22Rv1 (cell line): ENCODE measurements at regions not wholly inside any gene's neighbourhood (a gene's known extent, or its start where the extent isn't known, plus 50 kb on each side); places are given as distances from the start of the nearest gene placed in this dataset.

ENCODE experiments used
- H3K27ac ChIP-seq: fragments of 450-650 bp; 2 replicates; pipeline ENCODE4 v1.5.1; 2017
- ZFX ChIP-seq: fragments of 450-650 bp; IDR thresholded peaks from 2 replicates; pipeline ENCODE4 v1.6.1; 2017; ENCODE audit warnings: antibody characterized with exemption, borderline replicate concordance
- TF ChIP-seq, protein P1 (sequence below): fragments of 450-650 bp; IDR thresholded peaks from 2 replicates; pipeline ENCODE4 v1.5.1; 2017; ENCODE audit warnings: mild to moderate bottlenecking

DNA sequence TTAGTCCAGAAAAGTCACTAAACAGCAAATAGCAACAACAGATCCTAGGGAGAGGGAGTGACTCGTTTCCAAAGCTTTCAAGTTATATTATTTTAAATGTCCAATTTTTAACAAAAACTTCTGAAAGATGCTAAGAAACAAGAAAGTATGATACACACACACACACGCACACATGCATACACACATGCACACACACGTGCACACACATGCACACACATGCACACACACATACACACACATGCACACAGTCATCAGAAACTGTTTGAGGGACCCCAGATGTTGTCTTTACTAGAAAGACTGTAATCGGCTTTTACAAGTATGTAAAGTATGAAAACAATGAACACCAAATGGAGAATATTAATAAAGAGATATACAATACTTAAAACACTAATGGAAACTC is 825.4 kb downstream of the UQCRFS1 start:
- no peak overlapping the region for H3K27ac ChIP-seq
- TF ChIP-seq, protein P1, sequence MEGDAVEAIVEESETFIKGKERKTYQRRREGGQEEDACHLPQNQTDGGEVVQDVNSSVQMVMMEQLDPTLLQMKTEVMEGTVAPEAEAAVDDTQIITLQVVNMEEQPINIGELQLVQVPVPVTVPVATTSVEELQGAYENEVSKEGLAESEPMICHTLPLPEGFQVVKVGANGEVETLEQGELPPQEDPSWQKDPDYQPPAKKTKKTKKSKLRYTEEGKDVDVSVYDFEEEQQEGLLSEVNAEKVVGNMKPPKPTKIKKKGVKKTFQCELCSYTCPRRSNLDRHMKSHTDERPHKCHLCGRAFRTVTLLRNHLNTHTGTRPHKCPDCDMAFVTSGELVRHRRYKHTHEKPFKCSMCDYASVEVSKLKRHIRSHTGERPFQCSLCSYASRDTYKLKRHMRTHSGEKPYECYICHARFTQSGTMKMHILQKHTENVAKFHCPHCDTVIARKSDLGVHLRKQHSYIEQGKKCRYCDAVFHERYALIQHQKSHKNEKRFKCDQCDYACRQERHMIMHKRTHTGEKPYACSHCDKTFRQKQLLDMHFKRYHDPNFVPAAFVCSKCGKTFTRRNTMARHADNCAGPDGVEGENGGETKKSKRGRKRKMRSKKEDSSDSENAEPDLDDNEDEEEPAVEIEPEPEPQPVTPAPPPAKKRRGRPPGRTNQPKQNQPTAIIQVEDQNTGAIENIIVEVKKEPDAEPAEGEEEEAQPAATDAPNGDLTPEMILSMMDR = no peak
- TF ChIP-seq ZFX = no peak

DNA sequence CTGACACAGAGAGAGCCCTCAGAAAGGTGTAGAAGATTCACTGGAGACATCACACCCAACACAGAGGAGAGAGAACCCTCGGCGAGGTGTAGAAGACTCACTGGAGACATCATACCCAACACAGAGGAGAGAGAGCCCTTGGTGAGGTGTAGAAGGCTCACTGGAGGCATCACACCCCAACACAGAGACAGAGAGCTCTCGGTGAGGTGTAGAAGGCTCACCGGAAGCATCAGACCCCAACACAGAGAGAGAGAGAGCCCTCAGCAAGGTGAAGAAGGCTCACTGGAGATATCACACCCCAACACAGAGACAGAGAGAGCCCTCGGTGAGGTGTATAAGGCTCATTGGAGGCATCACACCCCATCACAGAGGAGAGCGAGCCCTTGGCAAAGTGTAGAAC is 826.5 kb downstream of the UQCRFS1 start:
- H3K27ac ChIP-seq = no peak overlapping the region
- TF ChIP-seq, protein P1 = no peak
- TF ChIP-seq ZFX = no peak

DNA sequence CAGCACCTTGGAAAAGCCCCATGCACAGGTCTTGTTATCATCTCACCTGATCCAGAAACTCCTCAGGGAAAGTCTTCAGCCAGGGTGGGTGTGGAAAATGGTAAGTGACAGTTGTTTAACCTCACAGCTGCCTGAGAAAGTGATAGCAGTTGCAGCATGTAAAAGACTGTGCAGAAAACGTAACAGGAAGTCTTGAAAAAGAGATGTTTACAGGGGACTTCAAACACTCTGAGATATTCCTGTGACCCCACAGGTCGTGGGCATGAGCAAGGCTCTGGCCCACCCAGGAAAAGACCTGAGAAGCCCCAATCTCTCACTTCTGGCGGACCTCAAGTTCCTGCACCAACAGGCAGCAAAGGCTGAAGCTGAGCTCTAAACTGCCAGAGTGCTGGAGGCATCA is 826.9 kb downstream of the UQCRFS1 start:
- no peak for TF ChIP-seq ZFX
- TF ChIP-seq, protein P1 = no peak
- H3K27ac ChIP-seq = no peak overlapping the region

DNA sequence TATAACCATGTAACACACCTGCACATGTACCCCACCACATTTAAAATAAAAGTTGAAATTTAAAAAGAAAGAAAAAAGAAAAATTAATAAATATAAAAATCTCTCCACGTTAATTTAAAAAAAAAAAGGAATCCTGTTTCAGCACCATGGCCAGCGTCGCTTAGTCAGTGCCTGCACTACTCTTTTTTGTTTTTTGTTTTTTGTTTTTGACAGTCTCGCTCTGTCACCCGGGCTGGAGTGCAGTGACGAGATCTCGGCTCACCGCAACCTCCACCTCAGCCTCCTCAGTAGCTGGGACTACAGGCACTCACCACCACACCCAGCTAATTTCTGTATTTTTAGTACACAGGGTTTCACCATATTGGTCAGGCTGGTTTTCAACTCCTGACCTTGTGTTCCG is 835.9 kb downstream of the UQCRFS1 start:
- H3K27ac ChIP-seq = no peak overlapping the region
- TF ChIP-seq ZFX = no peak
- TF ChIP-seq, protein P1 = no peak

DNA sequence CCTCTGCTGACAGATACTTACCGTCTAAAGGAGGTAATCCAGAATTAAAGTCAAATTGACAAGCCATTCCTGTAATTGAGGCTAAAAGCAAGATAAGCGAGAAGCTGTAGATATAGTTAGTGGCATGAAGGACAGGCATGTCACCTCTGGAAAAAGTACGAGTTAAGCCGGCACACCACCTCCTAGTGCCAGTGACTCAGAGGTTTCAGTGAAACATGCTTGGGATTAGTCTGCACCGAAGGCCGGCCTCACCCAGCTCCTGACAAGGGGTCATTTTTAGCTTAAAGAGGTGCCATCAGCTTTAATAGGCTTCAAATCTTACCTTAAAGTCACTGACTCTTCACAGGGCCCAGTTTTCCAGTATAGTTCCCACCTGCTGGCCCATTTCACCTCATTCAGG is 838.0 kb downstream of the UQCRFS1 start:
- TF ChIP-seq, protein P1 = no peak
- TF ChIP-seq ZFX = no peak
- no peak overlapping the region for H3K27ac ChIP-seq

DNA sequence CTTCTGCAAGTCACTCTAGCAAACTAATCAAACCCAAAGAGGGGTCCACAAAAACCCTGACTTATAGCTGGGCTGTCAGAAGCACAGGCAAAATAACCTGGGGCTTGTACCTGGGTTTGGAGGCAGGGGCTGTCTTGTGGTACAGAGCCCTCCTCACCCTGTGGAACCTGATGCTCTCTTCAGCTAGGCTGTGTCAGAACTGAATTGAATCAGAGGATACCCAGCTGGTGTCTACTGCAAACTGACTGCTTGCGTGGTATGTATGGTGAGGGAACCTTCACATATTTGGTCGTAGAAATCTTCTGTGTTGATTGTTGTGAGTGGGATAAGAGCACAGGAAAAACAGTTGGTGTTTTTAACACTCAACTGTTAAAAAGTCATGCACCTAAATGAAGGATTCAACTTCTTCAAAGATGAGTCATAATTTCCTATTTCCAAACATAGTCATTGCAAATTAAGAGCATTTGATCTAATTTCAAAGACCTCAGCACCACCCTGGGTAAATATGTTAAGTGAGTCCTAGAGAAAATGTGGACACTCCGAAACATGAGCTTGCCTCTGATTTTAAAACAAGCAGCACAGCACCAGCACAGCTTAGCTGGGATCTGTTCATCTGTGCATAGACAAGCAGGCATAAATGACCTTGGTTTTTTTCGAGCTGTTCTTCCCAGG is 840.2 kb downstream of the UQCRFS1 start:
- H3K27ac ChIP-seq = no peak overlapping the region
- TF ChIP-seq ZFX = no peak
- TF ChIP-seq, protein P1 = no peak

DNA sequence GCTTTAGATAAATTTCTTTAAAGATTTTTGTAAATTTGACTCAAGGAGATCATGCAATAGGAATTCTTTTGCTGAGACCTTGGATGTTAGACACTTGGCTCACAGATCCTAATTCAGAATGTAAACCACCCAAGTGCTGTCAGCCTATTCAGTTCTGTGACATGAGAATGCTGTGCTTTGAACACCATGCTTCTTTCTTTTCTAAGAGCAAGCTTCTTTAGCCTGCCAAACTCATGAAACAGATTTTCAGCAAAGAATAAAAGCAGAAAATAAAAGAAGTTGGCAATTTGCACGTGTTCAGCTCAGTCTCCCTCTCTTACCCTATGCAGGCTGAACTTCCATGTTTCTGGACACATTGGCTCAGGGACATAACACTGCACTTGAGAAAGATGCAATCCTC is 845.8 kb downstream of the UQCRFS1 start:
- TF ChIP-seq, protein P1 = no peak
- no peak for TF ChIP-seq ZFX

More for the DNA sequence above, 845.8 kb downstream of the UQCRFS1 start:
- H3K27ac ChIP-seq = no peak overlapping the region
